ENCODE measurements at regions not wholly inside any gene's neighbourhood (a gene's known extent, or its start where the extent isn't known, plus 50 kb on each side); places are given as distances from the start of the nearest gene placed in this dataset.

DNA sequence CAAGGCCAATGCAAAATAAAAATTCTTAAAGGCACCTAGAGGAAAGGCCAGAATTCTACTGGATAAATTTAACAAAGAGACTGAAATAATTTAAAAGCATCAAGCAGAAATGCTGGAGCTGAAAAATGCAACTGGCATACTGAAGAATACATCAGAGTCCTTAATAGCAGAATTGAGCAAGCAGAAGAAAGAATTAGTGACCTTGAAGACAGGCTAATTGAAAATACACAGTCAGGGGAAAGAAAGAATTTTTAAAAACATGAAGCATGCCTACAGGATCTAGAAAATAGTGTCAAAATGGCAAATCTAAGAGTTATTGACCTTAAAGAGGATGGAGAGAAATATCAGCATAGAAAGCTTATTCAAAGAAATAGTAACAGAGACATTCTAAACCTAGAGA is 371.7 kb downstream of the KLHL13 start:
- TF ChIP-seq, protein P1, sequence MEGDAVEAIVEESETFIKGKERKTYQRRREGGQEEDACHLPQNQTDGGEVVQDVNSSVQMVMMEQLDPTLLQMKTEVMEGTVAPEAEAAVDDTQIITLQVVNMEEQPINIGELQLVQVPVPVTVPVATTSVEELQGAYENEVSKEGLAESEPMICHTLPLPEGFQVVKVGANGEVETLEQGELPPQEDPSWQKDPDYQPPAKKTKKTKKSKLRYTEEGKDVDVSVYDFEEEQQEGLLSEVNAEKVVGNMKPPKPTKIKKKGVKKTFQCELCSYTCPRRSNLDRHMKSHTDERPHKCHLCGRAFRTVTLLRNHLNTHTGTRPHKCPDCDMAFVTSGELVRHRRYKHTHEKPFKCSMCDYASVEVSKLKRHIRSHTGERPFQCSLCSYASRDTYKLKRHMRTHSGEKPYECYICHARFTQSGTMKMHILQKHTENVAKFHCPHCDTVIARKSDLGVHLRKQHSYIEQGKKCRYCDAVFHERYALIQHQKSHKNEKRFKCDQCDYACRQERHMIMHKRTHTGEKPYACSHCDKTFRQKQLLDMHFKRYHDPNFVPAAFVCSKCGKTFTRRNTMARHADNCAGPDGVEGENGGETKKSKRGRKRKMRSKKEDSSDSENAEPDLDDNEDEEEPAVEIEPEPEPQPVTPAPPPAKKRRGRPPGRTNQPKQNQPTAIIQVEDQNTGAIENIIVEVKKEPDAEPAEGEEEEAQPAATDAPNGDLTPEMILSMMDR (IDR thresholded peaks at IDR 0.05; ENCODE audit: insufficient read depth, low read length), result no peak
- TF ChIP-seq, protein P2, sequence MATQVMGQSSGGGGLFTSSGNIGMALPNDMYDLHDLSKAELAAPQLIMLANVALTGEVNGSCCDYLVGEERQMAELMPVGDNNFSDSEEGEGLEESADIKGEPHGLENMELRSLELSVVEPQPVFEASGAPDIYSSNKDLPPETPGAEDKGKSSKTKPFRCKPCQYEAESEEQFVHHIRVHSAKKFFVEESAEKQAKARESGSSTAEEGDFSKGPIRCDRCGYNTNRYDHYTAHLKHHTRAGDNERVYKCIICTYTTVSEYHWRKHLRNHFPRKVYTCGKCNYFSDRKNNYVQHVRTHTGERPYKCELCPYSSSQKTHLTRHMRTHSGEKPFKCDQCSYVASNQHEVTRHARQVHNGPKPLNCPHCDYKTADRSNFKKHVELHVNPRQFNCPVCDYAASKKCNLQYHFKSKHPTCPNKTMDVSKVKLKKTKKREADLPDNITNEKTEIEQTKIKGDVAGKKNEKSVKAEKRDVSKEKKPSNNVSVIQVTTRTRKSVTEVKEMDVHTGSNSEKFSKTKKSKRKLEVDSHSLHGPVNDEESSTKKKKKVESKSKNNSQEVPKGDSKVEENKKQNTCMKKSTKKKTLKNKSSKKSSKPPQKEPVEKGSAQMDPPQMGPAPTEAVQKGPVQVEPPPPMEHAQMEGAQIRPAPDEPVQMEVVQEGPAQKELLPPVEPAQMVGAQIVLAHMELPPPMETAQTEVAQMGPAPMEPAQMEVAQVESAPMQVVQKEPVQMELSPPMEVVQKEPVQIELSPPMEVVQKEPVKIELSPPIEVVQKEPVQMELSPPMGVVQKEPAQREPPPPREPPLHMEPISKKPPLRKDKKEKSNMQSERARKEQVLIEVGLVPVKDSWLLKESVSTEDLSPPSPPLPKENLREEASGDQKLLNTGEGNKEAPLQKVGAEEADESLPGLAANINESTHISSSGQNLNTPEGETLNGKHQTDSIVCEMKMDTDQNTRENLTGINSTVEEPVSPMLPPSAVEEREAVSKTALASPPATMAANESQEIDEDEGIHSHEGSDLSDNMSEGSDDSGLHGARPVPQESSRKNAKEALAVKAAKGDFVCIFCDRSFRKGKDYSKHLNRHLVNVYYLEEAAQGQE (IDR thresholded peaks at IDR 0.05; ENCODE audit: insufficient replicate concordance, low read depth), result no peak
- TF ChIP-seq POLR2AphosphoS5 (IDR thresholded peaks at IDR 0.05; ENCODE audit: low read depth) (no peak), GABPA (IDR thresholded peaks at IDR 0.05; ENCODE audit: low read depth) (no peak), SPI1 (IDR thresholded peaks at IDR 0.05; ENCODE audit: borderline replicate concordance, low read depth) (no peak)

Measured in HL-60 (cell line).